NCI-H1105 (cell line): ENCODE measurements at regions not wholly inside any gene's neighbourhood (a gene's known extent, or its start where the extent isn't known, plus 50 kb on each side); places are given as distances from the start of the nearest gene placed in this dataset.
"Not testable (repeated sequence)": the region's sequence is repeated elsewhere in the genome, so short reads cannot be mapped to it uniquely, and the experiment has no call there.

Source experiments
- DNase-seq: peaks from one replicate; lab custom pipeline; 2025; lab: John Stamatoyannopoulos, UW

- no peak for DNase-seq
Measured at GRCh38 chr12:111271674-111272418, 97.0 kb downstream of the PHETA1 start.

DNA sequence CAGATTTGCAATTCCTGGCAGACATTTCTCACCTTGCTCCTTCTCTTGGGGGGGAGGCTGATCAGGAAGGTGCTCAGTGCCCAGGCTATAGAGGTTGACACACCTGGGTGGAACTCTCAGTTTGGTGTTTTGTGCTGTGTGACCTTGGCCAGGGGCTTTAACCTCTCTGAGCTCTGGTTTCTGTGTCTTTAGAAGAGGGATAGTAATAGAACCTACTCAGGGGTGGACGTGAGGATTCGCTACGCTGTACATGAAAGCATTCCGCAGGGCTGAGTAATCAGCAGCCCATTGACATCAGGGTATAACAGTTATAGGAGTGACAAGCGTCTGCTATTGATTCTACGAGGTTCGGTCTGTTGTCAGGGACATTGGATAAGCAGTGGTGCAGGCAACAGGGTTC, 98.1 kb downstream of the PHETA1 start:
- no peak for DNase-seq

DNA sequence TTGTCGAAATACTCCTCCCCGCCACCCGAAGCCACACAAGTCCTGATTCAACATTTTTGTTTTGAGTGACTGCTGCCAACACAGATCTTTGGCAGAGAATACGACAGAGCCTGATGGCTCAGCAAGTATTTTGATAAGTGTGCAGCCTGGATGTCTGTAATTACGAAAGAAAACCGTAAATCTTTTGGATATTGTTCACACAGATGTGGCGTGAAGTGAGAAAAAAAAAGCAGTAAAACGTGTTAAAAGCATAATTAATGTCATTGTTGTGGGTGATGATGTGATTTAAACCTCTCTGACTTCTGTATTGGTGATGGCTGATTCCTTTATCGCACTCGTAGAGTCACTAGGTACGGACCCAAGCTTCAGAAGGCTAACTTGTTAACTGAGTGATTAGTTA, 98.7 kb downstream of the PHETA1 start:
- peak; percentile 30 for DNase-seq

DNA sequence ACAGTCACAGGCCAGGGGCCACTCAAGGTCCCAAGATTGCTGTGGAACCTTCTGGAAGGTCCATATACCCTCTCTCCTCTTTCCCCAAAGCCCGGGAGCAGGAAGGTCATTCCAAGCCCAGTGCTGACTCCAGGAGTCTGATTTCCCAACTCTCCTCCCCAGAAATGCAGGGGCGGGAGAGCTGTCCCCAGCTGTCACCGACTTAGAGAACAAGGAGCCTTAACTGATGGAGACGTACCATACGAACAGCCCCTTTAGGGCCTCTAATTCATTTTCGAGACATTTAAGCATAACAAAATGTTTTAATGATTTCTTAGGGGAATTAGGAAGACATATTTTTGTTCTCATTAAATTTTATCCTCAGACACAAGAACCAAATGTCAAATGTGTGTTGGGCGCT, 99.2 kb downstream of the PHETA1 start:
- no peak for DNase-seq

- DNase-seq: no peak
Measured at GRCh38 chr12:111268738-111269572, 99.9 kb downstream of the PHETA1 start.

DNA sequence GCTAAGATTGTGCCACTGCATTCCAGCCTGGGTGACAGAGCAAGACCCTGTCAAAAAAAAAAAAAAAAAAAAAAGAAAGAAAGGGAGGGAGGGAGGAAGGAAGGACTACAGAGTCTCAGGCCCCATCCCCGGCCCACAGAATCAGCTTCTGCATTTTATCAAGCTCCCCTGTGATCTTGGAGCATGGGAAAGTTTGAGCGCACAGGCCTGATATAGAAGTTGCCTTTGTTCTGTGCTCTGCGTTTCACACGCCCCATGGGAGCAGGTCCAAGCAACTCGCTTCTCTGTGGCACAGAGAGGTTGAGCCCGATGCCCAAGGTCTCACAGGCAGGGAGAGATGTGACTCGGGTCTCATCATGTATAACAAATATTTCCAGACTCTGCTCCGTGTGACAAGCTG, 101.8 kb downstream of the PHETA1 start:
- DNase-seq: no peak

- no peak for DNase-seq
Measured at GRCh38 chr12:111261911-111262676, 106.8 kb downstream of the PHETA1 start.

DNA sequence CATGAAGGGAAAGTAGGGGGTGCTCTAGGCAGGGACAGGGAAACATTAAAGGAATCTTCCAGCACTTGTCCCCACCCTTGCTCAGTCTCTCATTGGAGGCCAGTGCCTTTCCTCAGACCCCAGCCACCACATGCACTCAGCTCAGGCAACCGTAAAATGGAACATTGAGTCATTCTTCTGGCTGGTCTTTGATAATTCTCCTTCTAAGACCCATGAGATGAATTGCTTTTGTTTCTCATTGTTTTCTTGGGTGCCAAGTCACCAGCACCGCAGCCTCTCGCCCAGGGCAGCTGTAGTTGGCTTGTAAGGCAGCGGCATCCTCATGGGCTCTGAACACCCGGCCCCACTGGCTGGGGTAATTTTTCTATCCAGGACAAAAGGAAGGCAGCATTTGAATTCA, 108.2 kb downstream of the PHETA1 start:
- no peak for DNase-seq

- no peak for DNase-seq
Measured at GRCh38 chr12:111259231-111259630, 109.7 kb downstream of the PHETA1 start.

DNA sequence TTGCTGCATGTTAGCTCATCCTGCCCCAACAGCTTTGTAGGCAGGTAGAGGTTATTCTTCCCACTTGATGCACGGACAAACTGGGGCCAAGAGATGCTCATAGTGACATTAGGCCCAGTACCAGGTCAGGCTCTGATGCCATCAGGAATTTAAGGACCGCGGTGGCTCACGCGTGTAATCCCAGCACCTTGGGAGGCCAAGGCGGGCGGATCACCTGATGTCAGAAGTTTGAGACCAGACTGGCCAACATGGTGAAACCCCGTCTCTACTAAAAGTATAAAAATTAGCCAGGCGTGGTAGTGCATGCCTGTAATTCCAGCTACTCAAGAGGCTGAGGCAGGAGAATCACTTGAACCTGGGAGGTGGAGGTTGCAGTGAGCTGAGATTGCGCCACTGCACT, 110.8 kb downstream of the PHETA1 start:
- DNase-seq: not testable (repeated sequence)

DNA sequence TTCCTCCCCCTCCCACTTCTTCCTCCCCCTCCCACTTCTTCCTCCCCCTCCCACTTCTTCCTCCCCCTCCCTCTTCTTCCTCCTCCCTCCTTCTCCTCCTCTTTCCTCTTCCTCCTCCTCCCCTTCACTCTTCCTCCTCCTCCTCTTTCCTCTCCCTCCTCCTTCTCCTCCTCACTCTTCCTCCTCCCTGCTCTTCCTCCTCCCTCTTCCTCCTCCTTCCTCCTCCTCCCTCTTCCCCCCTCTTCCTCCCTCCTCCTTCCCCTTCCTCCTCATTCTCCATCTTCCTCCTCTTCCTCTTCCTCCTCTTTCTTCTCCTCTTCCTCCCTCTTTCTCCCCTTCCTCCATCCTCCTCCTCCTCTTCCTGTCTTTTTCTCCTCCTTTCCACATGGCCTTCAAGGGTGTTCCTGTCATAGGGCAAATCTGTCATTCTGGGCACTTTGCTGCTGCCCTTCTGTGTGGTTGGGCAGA, 111.4 kb downstream of the PHETA1 start:
- DNase-seq: no peak

DNA sequence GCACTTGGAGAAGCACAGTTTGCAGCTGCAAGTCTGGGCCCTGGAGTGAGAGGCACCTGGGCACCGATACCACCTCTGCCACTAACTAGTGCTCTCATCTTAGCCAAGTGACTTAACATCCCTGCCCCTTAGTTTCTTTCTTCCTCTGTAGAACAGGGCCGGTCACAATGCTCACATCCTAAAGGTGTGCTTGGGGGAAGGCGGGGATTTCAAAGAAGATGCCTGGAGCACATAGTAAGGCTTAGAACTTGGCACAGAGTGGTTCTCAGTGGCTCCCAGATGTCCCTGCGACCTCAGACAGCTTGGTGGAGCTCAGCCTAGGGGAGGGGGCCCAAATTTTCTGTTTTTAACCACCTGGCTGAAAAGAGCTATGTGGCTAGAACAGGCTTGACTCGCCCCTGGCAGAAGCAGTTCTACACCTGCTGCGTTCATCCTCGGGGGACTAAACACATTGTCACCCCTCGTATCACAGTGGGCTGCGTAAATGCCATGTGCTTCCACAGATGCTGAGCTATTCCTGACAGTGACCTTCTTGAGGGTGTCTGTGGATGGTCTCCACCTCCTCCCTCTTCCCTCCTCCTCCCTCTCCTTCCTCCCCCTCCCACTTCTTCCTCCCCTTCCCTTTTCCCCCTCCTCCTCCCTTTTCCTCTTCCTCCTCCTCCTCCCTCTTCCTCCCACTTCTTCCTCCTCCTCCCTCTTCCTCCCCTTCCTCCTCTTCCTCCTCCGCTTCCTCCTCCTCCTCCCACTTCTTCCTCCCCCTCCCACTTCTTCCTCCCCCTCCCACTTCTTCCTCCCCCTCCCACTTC, 112.1 kb downstream of the PHETA1 start:
- DNase-seq: no peak

DNA sequence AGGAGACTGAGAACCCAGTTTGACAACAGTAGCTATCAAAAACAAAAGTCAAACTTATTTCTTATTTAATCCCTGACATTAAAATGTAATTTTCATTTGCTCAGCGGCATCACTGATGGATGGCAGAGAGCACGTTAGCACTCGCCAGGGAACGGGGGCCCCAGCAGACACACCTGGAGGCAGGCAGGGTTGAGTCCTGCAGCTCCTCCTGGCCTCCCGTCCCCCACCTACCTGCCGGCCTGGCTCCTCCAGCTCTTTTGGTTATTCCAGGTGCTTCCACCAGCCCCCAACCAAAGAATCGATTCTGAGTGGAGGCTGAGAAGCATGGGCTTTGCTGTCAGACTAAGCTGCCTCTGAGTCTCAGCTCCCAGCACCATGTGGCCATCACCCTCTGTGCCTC, 113.6 kb downstream of the PHETA1 start:
- no peak for DNase-seq

DNA sequence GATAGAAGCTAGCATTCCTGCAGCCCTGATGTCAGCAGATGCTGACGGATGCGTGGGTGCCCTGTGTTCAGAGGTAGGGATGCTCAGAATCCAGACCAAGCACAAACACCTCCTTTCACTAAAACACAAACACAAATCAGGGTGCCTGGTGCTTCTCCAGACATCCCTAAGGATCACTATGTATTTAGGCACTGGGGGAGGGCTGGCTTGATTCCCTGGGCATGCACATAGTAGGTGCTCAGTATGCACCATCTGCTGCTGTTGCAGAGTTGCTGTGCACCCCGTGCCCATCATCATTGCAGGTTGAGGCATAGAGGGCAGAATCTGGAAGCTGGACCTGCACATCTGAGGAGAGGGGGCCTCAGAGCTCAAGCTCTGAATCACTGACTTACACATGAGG, 114.8 kb downstream of the PHETA1 start:
- no peak for DNase-seq

GRCh38 chr12:111253213-111253612, 115.7 kb downstream of the PHETA1 start:
- DNase-seq: no peak

- DNase-seq: no peak
Measured at GRCh38 chr12:111251787-111252186, 117.1 kb downstream of the PHETA1 start.

GRCh38 chr12:111251058-111251730, 117.7 kb downstream of the PHETA1 start:
- DNase-seq: no peak

DNA sequence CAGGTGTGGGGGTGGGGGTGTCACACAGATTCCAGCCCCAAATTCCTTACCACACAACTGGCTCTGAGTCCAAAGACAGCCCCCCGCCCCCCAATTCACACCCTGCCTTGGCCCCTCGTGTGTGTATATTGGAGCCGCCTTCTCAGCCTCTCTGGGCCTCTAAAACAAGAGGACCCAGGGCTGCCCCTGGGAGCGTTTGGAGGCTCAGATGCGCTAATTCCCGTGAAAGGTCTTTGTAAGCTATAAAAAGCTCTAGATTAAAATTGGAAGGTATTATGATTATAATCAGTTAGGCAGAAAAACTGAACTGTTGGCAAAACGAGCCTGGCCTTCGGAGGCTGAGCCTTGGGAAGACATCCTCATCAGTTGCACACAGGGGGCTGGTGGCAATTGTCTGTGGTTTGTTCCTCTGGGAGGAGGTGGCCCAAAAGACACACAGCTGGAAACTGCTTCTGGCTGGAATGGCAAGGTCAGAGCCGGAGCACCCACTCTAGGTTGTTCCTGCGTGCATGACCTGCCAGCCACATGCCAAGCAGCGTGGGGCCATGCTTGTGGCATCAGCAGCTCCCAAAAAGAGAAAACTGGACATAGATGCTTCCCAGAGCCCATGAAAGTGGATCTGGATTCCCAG, 118.5 kb downstream of the PHETA1 start:
- no peak for DNase-seq

DNA sequence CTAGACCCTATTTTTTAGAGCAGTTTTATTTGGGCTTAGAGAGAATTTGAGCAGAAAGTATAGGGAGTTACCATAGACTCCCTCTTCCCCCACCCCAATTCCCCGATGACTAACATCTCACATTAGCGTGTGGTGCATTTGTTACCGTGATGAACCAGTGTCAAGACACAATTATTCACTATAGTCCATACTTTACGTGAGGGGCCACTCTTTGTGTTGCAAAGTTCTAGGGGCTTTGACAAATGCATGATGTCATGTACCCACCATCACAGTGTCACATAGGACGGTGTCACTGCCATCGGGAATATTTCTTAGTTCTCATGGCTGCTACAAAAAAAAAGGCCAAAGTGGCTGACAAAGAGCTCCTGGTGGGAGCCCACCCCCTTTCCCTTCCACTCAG, 119.1 kb downstream of the PHETA1 start:
- DNase-seq: no peak

- no peak for DNase-seq
Measured at GRCh38 chr12:111249018-111249370, 119.9 kb downstream of the PHETA1 start.
